HEK293 (cell line): ENCODE measurements at regions not wholly inside any gene's neighbourhood (a gene's known extent, or its start where the extent isn't known, plus 50 kb on each side); places are given as distances from the start of the nearest gene placed in this dataset.

ENCODE experiments used
- CTCF ChIA-PET: fragments of 350-600 bp; formaldehyde crosslinking; extraction: SDS; loops from one replicate; lab custom pipeline; 2021; ENCODE audit warnings: antibody characterized with exemption; lab: Yijun Ruan, JAX
- POLR2A ChIA-PET: fragments of 300-600 bp; formaldehyde crosslinking; extraction: SDS; loops from one replicate; lab custom pipeline; 2020; ENCODE audit warnings: antibody characterized with exemption, inconsistent platforms; lab: Yijun Ruan, JAX
- H3K27ac ChIP-seq: fragments of 200-500 bp; sonication (Bioruptor generic); 2 replicates; pipeline ENCODE4 v1.5.1; 2014; ENCODE audit warnings: low read depth, low read length, control low read depth, inconsistent platforms; ENCODE audit errors: extremely low read depth
- H3K36me3 ChIP-seq, 2 experiments: fragments of 200-500 bp in 1 of 2; sonication (Bioruptor generic) in 1 of 2; 1 replicate in 1 of 2; 2 replicates in 1 of 2; pipeline ENCODE4 v1.5.1; 2014 to 2017; ENCODE audit warnings: inconsistent platforms in 2 of 2, low read length in 2 of 2; ENCODE audit not compliant: control insufficient read depth in 2 of 2, insufficient read depth in 1 of 2
- H3K4me1 ChIP-seq: fragments of 200-500 bp; sonication (Bioruptor generic); 2 replicates; pipeline ENCODE4 v1.5.1; 2014; ENCODE audit warnings: mild to moderate bottlenecking, low read length, inconsistent platforms; ENCODE audit not compliant: control insufficient read depth, insufficient read depth
- H3K4me3 ChIP-seq: 2 replicates; pipeline ENCODE4 v1.5.1; 2011; ENCODE audit warnings: low read depth, mild to moderate bottlenecking, control low read depth, low read length, moderate library complexity
- H3K9me3 ChIP-seq: fragments of 200-500 bp; sonication (Bioruptor generic); 2 replicates; pipeline ENCODE4 v1.5.1; 2014; ENCODE audit warnings: low read depth, low read length, inconsistent platforms; ENCODE audit not compliant: control insufficient read depth, insufficient read depth
- KLF17 ChIP-seq: fragments of 450-650 bp; formaldehyde crosslinking; IDR thresholded peaks from 2 replicates; pipeline ENCODE4 v1.5.1; 2016; ENCODE audit warnings: missing biosample characterization, missing genetic modification characterization
- SP2 ChIP-seq: fragments of 450-650 bp; formaldehyde crosslinking; IDR thresholded peaks from 2 replicates; pipeline ENCODE4 v1.5.1; 2016; ENCODE audit warnings: missing biosample characterization, missing genetic modification characterization
- ZBTB20 ChIP-seq: fragments of 450-650 bp; formaldehyde crosslinking; IDR thresholded peaks from 2 replicates; pipeline ENCODE4 v1.5.1; 2016; ENCODE audit warnings: missing biosample characterization, missing genetic modification characterization
- ZBTB21 ChIP-seq: fragments of 450-650 bp; formaldehyde crosslinking; IDR thresholded peaks from 2 replicates; pipeline ENCODE4 v1.5.1; 2017; ENCODE audit warnings: missing biosample characterization, missing genetic modification characterization
- ZFHX2 ChIP-seq: fragments of 450-650 bp; formaldehyde crosslinking; conservative IDR thresholded peaks from 2 replicates; pipeline ENCODE4 v1.5.1; 2016; ENCODE audit warnings: missing biosample characterization, missing genetic modification characterization
- ZNF112 ChIP-seq: fragments of 450-650 bp; formaldehyde crosslinking; IDR thresholded peaks from 2 replicates; pipeline ENCODE4 v1.5.0; 2017; ENCODE audit warnings: missing biosample characterization, missing genetic modification characterization
- ZNF155 ChIP-seq: fragments of 450-650 bp; formaldehyde crosslinking; IDR thresholded peaks from 2 replicates; pipeline ENCODE4 v1.5.1; 2016; ENCODE audit warnings: missing biosample characterization, missing genetic modification characterization
- ZNF16 ChIP-seq: fragments of 450-650 bp; formaldehyde crosslinking; IDR thresholded peaks from 2 replicates; pipeline ENCODE4 v1.5.1; 2016; ENCODE audit warnings: low read depth, missing biosample characterization, missing genetic modification characterization
- ZNF2 ChIP-seq: fragments of 450-650 bp; formaldehyde crosslinking; IDR thresholded peaks from 2 replicates; pipeline ENCODE4 v1.5.1; 2016; ENCODE audit warnings: missing biosample characterization, missing genetic modification characterization
- ZNF221 ChIP-seq: fragments of 450-650 bp; formaldehyde crosslinking; IDR thresholded peaks from 2 replicates; pipeline ENCODE4 v1.5.1; 2017; ENCODE audit warnings: missing biosample characterization, missing genetic modification characterization, borderline replicate concordance
- ZNF223 ChIP-seq: fragments of 450-650 bp; formaldehyde crosslinking; IDR thresholded peaks from 2 replicates; pipeline ENCODE4 v1.5.1; 2016; ENCODE audit warnings: missing biosample characterization, missing genetic modification characterization
- ZNF26 ChIP-seq: fragments of 450-650 bp; formaldehyde crosslinking; IDR thresholded peaks from 2 replicates; pipeline ENCODE4 v1.5.1; 2016; ENCODE audit warnings: missing biosample characterization, missing genetic modification characterization
- ZNF280D ChIP-seq: fragments of 450-650 bp; formaldehyde crosslinking; IDR thresholded peaks from 2 replicates; pipeline ENCODE4 v1.5.1; 2016; ENCODE audit warnings: missing biosample characterization, missing genetic modification characterization
- ZNF555 ChIP-seq: fragments of 450-650 bp; formaldehyde crosslinking; conservative IDR thresholded peaks from 2 replicates; pipeline ENCODE4 v1.5.1; 2017; ENCODE audit warnings: missing biosample characterization, mild to moderate bottlenecking, missing genetic modification characterization, inconsistent platforms
- ZNF692 ChIP-seq: fragments of 450-650 bp; formaldehyde crosslinking; IDR thresholded peaks from 2 replicates; pipeline ENCODE4 v1.5.1; 2016; ENCODE audit warnings: missing biosample characterization, missing genetic modification characterization
- ZNF791 ChIP-seq: fragments of 450-650 bp; formaldehyde crosslinking; IDR thresholded peaks from 2 replicates; pipeline ENCODE4 v1.5.1; 2016; ENCODE audit warnings: missing biosample characterization, missing genetic modification characterization
- TF ChIP-seq, protein P1 (sequence below): fragments of 450-650 bp; formaldehyde crosslinking; IDR thresholded peaks from 2 replicates; pipeline ENCODE4 v1.5.1; 2017; ENCODE audit warnings: missing biosample characterization, mild to moderate bottlenecking, missing genetic modification characterization, moderate library complexity
- TF ChIP-seq, protein P2 (sequence below): fragments of 450-650 bp; formaldehyde crosslinking; IDR thresholded peaks from 2 replicates; pipeline ENCODE4 v1.5.1; 2016; ENCODE audit warnings: missing biosample characterization, missing genetic modification characterization
- TF ChIP-seq, protein P3 (sequence below): fragments of 450-650 bp; formaldehyde crosslinking; IDR thresholded peaks from 2 replicates; pipeline ENCODE4 v1.5.1; 2016; ENCODE audit warnings: missing biosample characterization, missing genetic modification characterization

GRCh38 chr5:35367526-35367925 is 137.2 kb upstream of the PRLR start:
- no peaks in the 10 kb centered on the region for H3K4me1 ChIP-seq
- no peak for TF ChIP-seq ZNF221
- TF ChIP-seq, all 188 proteins: peak for 0
- Histone ChIP-seq H3K36me3 (no peaks in the 10 kb centered on the region), H3K27ac (no peak overlapping the region), H3K9me3 (no peaks in the 10 kb centered on the region), H3K4me3 (no peak overlapping the region)
- CTCF ChIA-PET: interaction anchor here (1.2 kb wide), 1 partner anchor 137 kb away, joined by 3 read pairs; the partner anchor contains the start of gene PRLR
- POLR2A ChIA-PET: no interaction called here

GRCh38 chr5:35365758-35366157 is 135.5 kb upstream of the PRLR start:
- H3K9me3 ChIP-seq: no peaks in the 10 kb centered on the region
- H3K27ac ChIP-seq: no peak overlapping the region
- no peak overlapping the region for H3K4me3 ChIP-seq
- no peaks in the 10 kb centered on the region for H3K4me1 ChIP-seq
- TF ChIP-seq KLF17 (tag by site-specific recombination) (no peak), ZNF555 (no peak), ZNF223 (tag by site-specific recombination) (no peak), ZNF692 (tag by site-specific recombination) (no peak), ZNF16 (no peak), SP2 (tag by site-specific recombination) (no peak), ZNF791 (tag by site-specific recombination) (no peak)
- TF ChIP-seq, protein P1, sequence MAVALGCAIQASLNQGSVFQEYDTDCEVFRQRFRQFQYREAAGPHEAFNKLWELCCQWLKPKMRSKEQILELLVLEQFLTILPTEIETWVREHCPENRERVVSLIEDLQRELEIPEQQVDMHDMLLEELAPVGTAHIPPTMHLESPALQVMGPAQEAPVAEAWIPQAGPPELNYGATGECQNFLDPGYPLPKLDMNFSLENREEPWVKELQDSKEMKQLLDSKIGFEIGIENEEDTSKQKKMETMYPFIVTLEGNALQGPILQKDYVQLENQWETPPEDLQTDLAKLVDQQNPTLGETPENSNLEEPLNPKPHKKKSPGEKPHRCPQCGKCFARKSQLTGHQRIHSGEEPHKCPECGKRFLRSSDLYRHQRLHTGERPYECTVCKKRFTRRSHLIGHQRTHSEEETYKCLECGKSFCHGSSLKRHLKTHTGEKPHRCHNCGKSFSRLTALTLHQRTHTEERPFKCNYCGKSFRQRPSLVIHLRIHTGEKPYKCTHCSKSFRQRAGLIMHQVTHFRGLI (tag by site-specific recombination): no peak
- TF ChIP-seq, protein P2, sequence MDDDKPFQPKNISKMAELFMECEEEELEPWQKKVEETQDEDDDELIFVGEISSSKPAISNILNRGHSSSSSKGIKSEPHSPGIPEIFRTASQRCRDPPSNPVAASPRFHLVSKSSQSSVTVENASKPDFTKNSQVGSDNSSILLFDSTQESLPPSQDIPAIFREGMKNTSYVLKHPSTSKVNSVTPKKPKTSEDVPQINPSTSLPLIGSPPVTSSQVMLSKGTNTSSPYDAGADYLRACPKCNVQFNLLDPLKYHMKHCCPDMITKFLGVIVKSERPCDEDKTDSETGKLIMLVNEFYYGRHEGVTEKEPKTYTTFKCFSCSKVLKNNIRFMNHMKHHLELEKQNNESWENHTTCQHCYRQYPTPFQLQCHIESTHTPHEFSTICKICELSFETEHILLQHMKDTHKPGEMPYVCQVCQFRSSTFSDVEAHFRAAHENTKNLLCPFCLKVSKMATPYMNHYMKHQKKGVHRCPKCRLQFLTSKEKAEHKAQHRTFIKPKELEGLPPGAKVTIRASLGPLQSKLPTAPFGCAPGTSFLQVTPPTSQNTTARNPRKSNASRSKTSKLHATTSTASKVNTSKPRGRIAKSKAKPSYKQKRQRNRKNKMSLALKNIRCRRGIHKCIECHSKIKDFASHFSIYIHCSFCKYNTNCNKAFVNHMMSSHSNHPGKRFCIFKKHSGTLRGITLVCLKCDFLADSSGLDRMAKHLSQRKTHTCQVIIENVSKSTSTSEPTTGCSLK (tag by site-specific recombination): no peak
- POLR2A ChIA-PET: no interaction called here
- H3K36me3 ChIP-seq: no peaks in the 10 kb centered on the region
- CTCF ChIA-PET: no interaction called here

DNA sequence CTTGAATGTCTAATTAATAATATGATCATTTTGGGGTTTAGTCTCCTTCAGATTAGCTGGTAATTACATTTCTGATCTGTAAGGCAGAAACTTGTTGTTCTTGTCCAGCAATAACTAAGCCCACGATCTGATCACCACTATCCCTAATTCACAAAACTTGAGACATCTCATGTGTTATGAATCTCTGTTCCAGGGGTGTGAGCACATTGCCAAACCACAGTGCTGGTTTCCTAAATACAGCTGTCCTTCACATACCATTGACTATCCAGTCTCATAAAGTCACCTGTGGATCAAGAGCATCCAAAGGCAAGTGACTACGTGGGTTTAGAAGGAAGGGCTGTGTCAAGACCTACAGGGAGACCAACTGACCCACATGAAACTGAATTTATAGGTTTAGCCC is 134.1 kb upstream of the PRLR start:
- H3K4me1 ChIP-seq: no peaks in the 10 kb centered on the region
- ChIA-PET POLR2A (no interaction called here), CTCF (interaction anchor here (0.8 to 0.9 kb wide), 3 partner anchors 9 to 287 kb away, joined by 3 read pairs; no protein-coding TSS in a partner anchor)
- no peaks in the 10 kb centered on the region for H3K36me3 ChIP-seq
- H3K4me3 ChIP-seq: no peak overlapping the region
- H3K27ac ChIP-seq: no peak overlapping the region
- H3K9me3 ChIP-seq: no peaks in the 10 kb centered on the region
- TF ChIP-seq ZBTB20 (tag by site-specific recombination): no peak
- TF ChIP-seq ZNF280D: no peak
- no peak for TF ChIP-seq ZNF155
- TF ChIP-seq ZNF2: no peak
- TF ChIP-seq ZNF26 (tag by site-specific recombination): no peak
- TF ChIP-seq ZNF112 (tag by site-specific recombination): no peak
- TF ChIP-seq ZNF221: no peak
- no peak for TF ChIP-seq ZBTB21
- TF ChIP-seq ZFHX2 (tag by site-specific recombination): no peak
- TF ChIP-seq, protein P3, sequence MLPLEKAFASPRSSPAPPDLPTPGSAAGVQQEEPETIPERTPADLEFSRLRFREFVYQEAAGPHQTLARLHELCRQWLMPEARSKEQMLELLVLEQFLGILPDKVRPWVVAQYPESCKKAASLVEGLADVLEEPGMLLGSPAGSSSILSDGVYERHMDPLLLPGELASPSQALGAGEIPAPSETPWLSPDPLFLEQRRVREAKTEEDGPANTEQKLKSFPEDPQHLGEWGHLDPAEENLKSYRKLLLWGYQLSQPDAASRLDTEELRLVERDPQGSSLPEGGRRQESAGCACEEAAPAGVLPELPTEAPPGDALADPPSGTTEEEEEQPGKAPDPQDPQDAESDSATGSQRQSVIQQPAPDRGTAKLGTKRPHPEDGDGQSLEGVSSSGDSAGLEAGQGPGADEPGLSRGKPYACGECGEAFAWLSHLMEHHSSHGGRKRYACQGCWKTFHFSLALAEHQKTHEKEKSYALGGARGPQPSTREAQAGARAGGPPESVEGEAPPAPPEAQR (tag by site-specific recombination): no peak
